ENCODE measurements at regions not wholly inside any gene's neighbourhood (a gene's known extent, or its start where the extent isn't known, plus 50 kb on each side); places are given as distances from the start of the nearest gene placed in this dataset.

DNA sequence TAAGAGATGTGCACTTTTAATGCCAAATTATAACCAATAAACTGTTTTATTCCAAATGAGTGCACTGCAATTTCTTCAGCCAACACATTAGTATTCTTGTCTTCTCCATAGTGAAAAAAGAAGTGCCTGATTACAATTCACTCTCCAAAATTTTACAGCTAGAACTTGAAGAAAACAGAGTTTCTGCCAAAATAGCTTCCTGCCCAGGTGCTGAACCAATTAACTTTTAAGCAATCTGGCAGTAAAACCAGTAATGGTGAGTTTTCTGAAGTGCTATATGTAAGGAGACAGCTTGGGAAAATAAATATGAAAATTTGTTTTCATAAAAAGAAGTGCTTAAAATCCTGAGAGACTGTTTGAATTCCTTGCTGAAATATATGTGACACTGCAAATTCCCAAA lies 266.0 kb upstream of the NT5E start:
- DNase-seq (no peak), ATAC-seq (ENCODE audit: insufficient read depth, low FRiP score) (no peak)
- Histone ChIP-seq H3K9ac (ENCODE audit: insufficient read depth in 1 of 2, low read length in 2 of 2) (no peak overlapping the region), H3K27me3 (ENCODE audit: control insufficient read depth in 3 of 3, insufficient read depth in 3 of 3, low read length in 2 of 3) (no peaks in the 10 kb centered on the region), H3K4me3 (no peak overlapping the region), H3K27ac (ENCODE audit: low read depth in 1 of 2, low read length in 1 of 2) (no peak overlapping the region), H3K4me1 (ENCODE audit: control insufficient read depth in 5 of 5, insufficient read depth in 5 of 5, low read length in 5 of 5) (no peaks in the 10 kb centered on the region), H3K36me3 (ENCODE audit: control insufficient read depth in 4 of 4, insufficient read depth in 4 of 4, low read length in 4 of 4) (no peaks in the 10 kb centered on the region), H3K9me3 (ENCODE audit: control insufficient read depth in 4 of 4, insufficient read depth in 3 of 4, low read length in 3 of 4) (peaks cover 0 to under 1% (median 0%) of the 10 kb centered on the region in 4 donors)
- TF ChIP-seq, protein P1, sequence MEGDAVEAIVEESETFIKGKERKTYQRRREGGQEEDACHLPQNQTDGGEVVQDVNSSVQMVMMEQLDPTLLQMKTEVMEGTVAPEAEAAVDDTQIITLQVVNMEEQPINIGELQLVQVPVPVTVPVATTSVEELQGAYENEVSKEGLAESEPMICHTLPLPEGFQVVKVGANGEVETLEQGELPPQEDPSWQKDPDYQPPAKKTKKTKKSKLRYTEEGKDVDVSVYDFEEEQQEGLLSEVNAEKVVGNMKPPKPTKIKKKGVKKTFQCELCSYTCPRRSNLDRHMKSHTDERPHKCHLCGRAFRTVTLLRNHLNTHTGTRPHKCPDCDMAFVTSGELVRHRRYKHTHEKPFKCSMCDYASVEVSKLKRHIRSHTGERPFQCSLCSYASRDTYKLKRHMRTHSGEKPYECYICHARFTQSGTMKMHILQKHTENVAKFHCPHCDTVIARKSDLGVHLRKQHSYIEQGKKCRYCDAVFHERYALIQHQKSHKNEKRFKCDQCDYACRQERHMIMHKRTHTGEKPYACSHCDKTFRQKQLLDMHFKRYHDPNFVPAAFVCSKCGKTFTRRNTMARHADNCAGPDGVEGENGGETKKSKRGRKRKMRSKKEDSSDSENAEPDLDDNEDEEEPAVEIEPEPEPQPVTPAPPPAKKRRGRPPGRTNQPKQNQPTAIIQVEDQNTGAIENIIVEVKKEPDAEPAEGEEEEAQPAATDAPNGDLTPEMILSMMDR (IDR thresholded peaks at IDR 0.05; ENCODE audit: control extremely low read depth, extremely low read depth): no peak

DNA sequence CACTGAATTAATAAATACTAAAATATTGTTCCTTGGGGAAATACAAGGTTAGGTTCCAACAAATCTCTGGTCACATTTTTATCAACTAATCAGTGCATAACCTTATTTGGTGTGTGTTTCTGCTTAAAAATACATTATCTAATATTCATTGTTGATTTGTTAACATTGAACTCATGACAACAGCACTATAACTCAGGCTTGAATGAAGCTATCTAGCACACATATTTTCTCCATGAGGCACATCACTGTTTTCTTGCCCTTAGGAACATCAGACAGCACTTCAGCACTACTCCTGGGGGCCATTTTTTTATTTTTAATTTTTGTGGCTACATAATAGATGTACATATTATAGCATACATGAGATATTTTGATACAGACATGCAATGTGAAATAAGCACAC lies 277.2 kb upstream of the NT5E start:
- no peaks in the 10 kb centered on the region for H3K4me1 ChIP-seq (ENCODE audit: control insufficient read depth in 5 of 5, insufficient read depth in 5 of 5, low read length in 5 of 5)
- H3K9ac ChIP-seq (ENCODE audit: insufficient read depth in 1 of 2, low read length in 2 of 2): no peak overlapping the region
- H3K36me3 ChIP-seq (ENCODE audit: control insufficient read depth in 4 of 4, insufficient read depth in 4 of 4, low read length in 4 of 4): no peaks in the 10 kb centered on the region
- DNase-seq: no peak
- H3K4me3 ChIP-seq: no peak overlapping the region
- H3K9me3 ChIP-seq (ENCODE audit: control insufficient read depth in 4 of 4, insufficient read depth in 3 of 4, low read length in 3 of 4): no peaks in the 10 kb centered on the region
- H3K27me3 ChIP-seq (ENCODE audit: control insufficient read depth in 3 of 3, insufficient read depth in 3 of 3, low read length in 2 of 3): no peaks in the 10 kb centered on the region
- ATAC-seq (ENCODE audit: insufficient read depth, low FRiP score): no peak
- H3K27ac ChIP-seq (ENCODE audit: low read depth in 1 of 2, low read length in 1 of 2): no peak overlapping the region
- TF ChIP-seq, protein P1 (IDR thresholded peaks at IDR 0.05; ENCODE audit: control extremely low read depth, extremely low read depth): no peak

DNA sequence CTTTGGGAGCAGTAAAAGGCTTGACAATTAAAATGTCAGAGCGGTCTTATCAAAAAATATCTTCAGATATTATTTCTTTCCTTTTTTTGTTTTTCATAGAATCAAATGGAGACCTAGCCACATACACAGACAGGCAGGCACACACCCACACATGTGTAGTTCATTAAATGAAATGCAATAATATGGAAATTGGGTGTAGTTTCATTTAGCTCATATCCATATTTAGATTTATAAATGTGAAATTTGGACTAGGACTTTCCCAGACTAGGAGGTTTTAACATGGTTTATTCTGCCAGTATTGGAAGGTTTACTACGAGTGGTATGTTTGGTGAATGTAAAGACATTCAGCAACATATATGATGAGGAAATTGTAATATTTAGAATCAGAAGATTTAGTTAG lies 277.7 kb upstream of the NT5E start:
- Histone ChIP-seq H3K9ac (ENCODE audit: insufficient read depth in 1 of 2, low read length in 2 of 2) (no peak overlapping the region), H3K4me3 (no peak overlapping the region), H3K27ac (ENCODE audit: low read depth in 1 of 2, low read length in 1 of 2) (no peak overlapping the region), H3K4me1 (ENCODE audit: control insufficient read depth in 5 of 5, insufficient read depth in 5 of 5, low read length in 5 of 5) (no peaks in the 10 kb centered on the region), H3K36me3 (ENCODE audit: control insufficient read depth in 4 of 4, insufficient read depth in 4 of 4, low read length in 4 of 4) (no peaks in the 10 kb centered on the region), H3K27me3 (ENCODE audit: control insufficient read depth in 3 of 3, insufficient read depth in 3 of 3, low read length in 2 of 3) (no peaks in the 10 kb centered on the region), H3K9me3 (ENCODE audit: control insufficient read depth in 4 of 4, insufficient read depth in 3 of 4, low read length in 3 of 4) (no peaks in the 10 kb centered on the region)
- ATAC-seq (ENCODE audit: insufficient read depth, low FRiP score) (no peak), DNase-seq (no peak)
- whole genome bisulfite sequencing, 2 donors: 80 to 84% methylated on average over 2 of the region's 2 CpGs
- TF ChIP-seq, protein P1 (IDR thresholded peaks at IDR 0.05; ENCODE audit: control extremely low read depth, extremely low read depth): no peak

DNA sequence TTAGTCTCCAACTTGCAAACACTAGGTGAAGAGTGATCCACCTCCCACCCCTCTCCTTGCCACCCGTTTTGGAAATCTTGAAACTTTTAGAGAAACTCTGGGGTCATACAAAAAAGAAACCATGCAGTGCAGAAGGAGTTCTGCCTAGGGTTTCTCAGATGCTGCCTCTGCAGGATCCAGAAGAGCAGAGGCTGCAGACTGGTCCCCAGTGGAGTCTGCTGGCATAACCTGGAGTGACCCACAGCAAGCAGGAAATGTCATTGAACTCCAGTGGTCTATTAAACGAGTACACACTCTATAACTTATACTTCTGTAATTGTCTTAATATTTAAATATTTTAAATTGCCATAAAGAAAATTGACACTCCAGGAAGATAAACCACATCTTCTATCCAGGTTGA lies 280.7 kb upstream of the NT5E start:
- no peak overlapping the region for H3K9ac ChIP-seq (ENCODE audit: insufficient read depth in 1 of 2, low read length in 2 of 2)
- no peaks in the 10 kb centered on the region for H3K27me3 ChIP-seq (ENCODE audit: control insufficient read depth in 3 of 3, insufficient read depth in 3 of 3, low read length in 2 of 3)
- H3K4me1 ChIP-seq (ENCODE audit: control insufficient read depth in 5 of 5, insufficient read depth in 5 of 5, low read length in 5 of 5): no peaks in the 10 kb centered on the region
- ATAC-seq (ENCODE audit: insufficient read depth, low FRiP score): no peak
- no peak overlapping the region for H3K4me3 ChIP-seq
- no peaks in the 10 kb centered on the region for H3K36me3 ChIP-seq (ENCODE audit: control insufficient read depth in 4 of 4, insufficient read depth in 4 of 4, low read length in 4 of 4)
- H3K27ac ChIP-seq (ENCODE audit: low read depth in 1 of 2, low read length in 1 of 2): no peak overlapping the region
- 15 to 25% methylated on average over 2 of the region's 2 CpGs for WGBS, 2 donors
- DNase-seq: no peak
- TF ChIP-seq, protein P1 (IDR thresholded peaks at IDR 0.05; ENCODE audit: control extremely low read depth, extremely low read depth): no peak
- no peaks in the 10 kb centered on the region for H3K9me3 ChIP-seq (ENCODE audit: control insufficient read depth in 4 of 4, insufficient read depth in 3 of 4, low read length in 3 of 4)

All from lung (tissue), 11 donors.